Epithelial cell of proximal tubule (primary cell): ENCODE measurements at regions not wholly inside any gene's neighbourhood (a gene's known extent, or its start where the extent isn't known, plus 50 kb on each side); places are given as distances from the start of the nearest gene placed in this dataset.

Experiments used
- DNase-seq: peaks from one replicate; pipeline ENCODE4 v3.0.0-alpha.2; 2011; ENCODE audit warnings: low read depth
- H3K4me3 ChIP-seq: 2 replicates; pipeline ENCODE4 v1.5.1; 2011; ENCODE audit warnings: low read depth, mild to moderate bottlenecking, low read length
- TF ChIP-seq, protein P1 (sequence below): conservative IDR thresholded peaks from 2 replicates; pipeline ENCODE4 v1.5.1; 2012; ENCODE audit warnings: low read depth, mild to moderate bottlenecking, low read length

DNA sequence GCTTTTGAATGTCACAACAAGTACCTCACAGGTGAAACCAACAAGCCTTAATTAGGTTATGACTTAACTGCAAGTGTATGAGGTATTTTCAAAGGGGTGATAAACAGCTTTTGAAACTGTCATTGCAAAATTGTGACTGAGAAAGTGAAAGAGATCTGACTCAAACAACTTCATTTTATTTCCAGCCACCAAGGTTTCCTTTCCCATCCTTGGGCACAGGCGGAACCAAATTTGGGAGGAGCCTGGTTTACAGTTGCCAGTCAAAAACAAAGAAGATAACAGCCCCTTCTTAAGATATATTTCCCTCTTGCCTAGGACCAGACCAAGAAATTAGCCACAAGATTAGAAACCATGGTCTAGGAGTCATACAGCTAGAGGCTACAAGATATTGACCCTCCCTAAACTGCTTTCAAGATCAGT, 417.1 kb downstream of the CSNK1G3 start:
- no peak overlapping the region for H3K4me3 ChIP-seq
- DNase-seq, result no peak
- TF ChIP-seq, protein P1, sequence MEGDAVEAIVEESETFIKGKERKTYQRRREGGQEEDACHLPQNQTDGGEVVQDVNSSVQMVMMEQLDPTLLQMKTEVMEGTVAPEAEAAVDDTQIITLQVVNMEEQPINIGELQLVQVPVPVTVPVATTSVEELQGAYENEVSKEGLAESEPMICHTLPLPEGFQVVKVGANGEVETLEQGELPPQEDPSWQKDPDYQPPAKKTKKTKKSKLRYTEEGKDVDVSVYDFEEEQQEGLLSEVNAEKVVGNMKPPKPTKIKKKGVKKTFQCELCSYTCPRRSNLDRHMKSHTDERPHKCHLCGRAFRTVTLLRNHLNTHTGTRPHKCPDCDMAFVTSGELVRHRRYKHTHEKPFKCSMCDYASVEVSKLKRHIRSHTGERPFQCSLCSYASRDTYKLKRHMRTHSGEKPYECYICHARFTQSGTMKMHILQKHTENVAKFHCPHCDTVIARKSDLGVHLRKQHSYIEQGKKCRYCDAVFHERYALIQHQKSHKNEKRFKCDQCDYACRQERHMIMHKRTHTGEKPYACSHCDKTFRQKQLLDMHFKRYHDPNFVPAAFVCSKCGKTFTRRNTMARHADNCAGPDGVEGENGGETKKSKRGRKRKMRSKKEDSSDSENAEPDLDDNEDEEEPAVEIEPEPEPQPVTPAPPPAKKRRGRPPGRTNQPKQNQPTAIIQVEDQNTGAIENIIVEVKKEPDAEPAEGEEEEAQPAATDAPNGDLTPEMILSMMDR, result no peak

DNA sequence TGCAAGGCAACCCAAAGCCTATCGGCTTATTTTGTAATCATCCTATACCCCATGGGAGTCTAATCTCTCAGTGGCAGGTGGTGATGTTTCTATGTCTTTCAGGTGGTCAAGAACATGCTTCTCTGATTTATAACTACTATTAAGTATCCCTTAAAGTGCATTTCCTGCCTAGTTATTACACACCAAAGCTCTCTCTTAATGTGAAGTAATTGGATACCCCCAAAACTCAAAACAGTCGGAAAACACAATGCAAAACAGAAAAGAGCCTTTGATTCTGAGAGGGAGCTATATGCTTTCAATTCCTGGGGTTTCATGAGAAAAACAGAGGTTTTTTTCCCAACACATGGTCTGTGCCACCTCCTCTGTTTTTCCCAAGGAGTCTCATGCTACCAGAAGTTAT, 416.4 kb downstream of the CSNK1G3 start:
- no peak for DNase-seq
- H3K4me3 ChIP-seq, result no peak overlapping the region
- TF ChIP-seq, protein P1, result no peak

DNA sequence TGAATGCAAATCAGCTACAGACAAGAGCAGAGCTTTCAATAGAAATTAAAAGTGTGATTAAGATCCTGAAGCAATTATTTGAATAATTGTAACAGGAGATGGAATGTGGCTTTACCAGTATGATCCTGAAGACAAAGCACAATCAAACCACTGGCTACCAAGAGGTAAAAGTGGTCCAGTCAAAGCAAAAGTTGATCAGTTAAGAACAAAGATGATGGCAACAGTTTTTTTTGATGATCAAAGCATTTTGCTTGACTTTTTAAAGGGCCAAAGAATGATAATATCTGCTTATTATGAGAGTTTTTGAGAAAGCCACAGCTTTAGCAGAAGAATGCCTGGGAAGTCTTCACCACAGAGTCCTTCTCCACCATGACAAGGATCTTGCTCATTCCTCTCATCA, 409.2 kb downstream of the CSNK1G3 start:
- TF ChIP-seq, protein P1, result no peak
- DNase-seq, result no peak
- H3K4me3 ChIP-seq, result no peak overlapping the region

DNA sequence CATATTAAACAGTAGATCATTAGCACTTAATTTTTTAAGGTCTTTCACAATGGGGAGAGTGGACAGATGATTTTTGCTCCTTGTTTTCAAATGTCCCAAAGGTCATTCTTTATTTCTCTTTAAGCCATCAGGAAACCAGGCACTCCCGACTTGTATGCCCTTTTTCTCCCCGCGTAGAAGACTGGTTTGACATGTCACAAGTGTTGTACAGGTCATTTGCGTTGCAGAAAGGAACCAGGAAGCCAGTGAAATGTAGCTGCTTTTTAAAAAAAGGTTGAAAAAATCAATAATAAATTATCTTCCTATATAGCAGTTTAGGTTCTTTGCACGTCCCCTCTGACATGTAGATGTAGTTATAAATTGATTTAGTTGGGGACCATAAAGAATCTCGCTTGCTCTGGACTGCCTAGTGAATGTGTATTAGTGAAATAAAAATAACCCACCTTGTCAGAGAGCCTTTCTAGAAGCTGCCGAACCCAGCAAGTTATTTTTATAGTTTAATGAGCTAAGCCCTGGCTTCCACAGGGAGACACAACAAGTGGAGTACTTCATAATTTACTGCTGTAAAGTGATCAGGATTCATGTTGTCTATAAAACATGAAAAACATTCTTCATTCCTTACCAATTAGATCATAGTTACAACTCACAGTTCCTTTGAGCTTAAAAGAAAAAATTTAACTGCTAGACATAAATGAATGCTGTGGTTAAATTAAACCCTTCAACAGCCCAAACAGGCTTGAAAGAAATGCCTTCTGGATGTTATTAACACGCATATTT, 404.6 kb downstream of the CSNK1G3 start:
- H3K4me3 ChIP-seq, result peak overlapping the region; percentile 29
- TF ChIP-seq, protein P1, result no peak
- peak; percentile 56 for DNase-seq

DNA sequence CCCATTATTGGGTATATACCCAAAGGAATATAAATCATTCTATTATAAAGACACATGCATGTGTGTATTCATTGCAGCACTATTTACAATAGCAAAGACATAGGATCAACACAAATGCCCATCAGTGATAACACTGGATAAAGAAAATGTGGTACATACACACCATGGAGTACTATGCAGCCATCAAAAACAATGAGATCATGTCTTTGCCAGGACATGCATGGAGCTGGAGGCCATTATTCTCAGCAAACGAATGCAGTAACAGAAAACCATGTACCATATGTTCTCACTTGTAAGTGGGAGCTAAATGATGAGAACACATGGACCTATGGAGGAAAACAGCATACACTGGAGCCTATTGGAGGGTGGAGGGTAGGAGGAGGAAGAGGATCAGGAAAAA, 402.4 kb downstream of the CSNK1G3 start:
- TF ChIP-seq, protein P1, result no peak
- DNase-seq, result no peak
- no peak overlapping the region for H3K4me3 ChIP-seq

DNA sequence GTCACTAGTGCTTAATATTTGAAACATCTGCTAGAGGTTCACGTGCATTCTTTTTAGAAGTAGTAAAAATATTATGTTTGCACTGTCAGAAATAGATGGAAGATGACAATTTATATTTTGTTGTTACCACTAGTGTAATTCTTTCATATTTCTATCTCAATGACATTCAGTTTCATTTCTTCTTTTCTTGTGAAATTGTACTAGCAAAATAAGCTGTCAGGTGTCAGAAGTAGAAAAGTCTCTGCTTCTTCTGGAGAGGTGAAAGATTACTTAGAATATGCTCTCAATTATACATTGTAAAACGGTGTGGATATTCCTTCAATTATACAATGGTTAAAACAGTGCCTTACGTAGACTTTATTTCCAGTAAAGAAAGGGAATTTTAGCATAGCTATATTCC, 395.4 kb downstream of the CSNK1G3 start:
- TF ChIP-seq, protein P1, result no peak
- no peak for DNase-seq

DNA sequence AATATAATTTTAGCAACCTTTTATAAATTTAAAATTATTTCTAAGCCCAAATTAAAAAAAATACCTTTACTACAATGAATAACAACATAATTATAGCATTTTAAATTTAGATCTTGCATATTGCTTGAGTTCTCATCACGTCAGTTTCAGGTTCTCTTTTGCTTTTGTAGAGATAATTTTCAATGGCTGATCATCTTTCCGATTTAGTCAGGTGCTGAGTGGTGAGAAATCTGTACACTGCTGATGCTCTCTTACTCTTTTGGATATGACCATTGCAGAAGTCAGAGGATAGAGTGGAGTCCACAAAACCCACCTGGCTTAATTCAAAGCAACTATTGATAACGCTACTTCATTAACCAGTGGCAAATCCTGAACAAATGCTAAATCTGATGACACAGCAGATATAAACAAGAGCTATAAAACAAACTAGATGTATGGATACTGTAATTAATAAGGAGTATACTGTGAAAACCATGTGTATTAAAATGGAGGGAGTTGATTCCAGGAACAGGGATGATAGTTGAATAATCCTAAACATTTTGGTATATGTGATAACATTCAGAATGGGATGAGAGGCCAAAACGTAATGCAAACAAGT, 394.8 kb downstream of the CSNK1G3 start:
- DNase-seq, result no peak
- no peak overlapping the region for H3K4me3 ChIP-seq
- TF ChIP-seq, protein P1, result no peak

More for the DNA sequence above, 395.4 kb downstream of the CSNK1G3 start:
- H3K4me3 ChIP-seq, result no peak overlapping the region
